ENCODE measurements at regions not wholly inside any gene's neighbourhood (a gene's known extent, or its start where the extent isn't known, plus 50 kb on each side); places are given as distances from the start of the nearest gene placed in this dataset.

- Histone ChIP-seq H3K9me3 (ENCODE audit: severe bottlenecking) (no peaks in the 10 kb centered on the region), H3K36me3 (ENCODE audit: low read depth) (no peaks in the 10 kb centered on the region), H3K27me3 (ENCODE audit: insufficient read depth, poor library complexity, severe bottlenecking) (no peaks in the 10 kb centered on the region), H3K27ac (ENCODE audit: poor library complexity, severe bottlenecking) (no peak overlapping the region), H3K4me1 (ENCODE audit: insufficient read depth, poor library complexity, severe bottlenecking) (no peaks in the 10 kb centered on the region), H3K4me3 (ENCODE audit: severe bottlenecking) (no peak overlapping the region)
- ATAC-seq (ENCODE audit: low read depth) (no peak; the same call in 2 of the 3 replicates), DNase-seq (ENCODE audit: low spot score) (no peak)
- TF ChIP-seq CTCF (IDR thresholded peaks at IDR 0.05; ENCODE audit: poor library complexity, severe bottlenecking): no peak
Observed at GRCh38 chrX:97876697-97877407, 993.1 kb downstream of the RPA4 start.

GRCh38 chrX:97882306-97882705 is 998.6 kb downstream of the RPA4 start:
- DNase-seq (ENCODE audit: low spot score) (no peak), ATAC-seq (ENCODE audit: low read depth) (peak; percentile 65)
- no peaks in the 10 kb centered on the region for H3K27me3 ChIP-seq (ENCODE audit: insufficient read depth, poor library complexity, severe bottlenecking)
- H3K36me3 ChIP-seq (ENCODE audit: low read depth): no peaks in the 10 kb centered on the region
- H3K27ac ChIP-seq (ENCODE audit: poor library complexity, severe bottlenecking): peak overlapping the region; percentile 66
- TF ChIP-seq CTCF (IDR thresholded peaks at IDR 0.05; ENCODE audit: poor library complexity, severe bottlenecking): no peak
- no peak overlapping the region for H3K4me3 ChIP-seq (ENCODE audit: severe bottlenecking)
- no peaks in the 10 kb centered on the region for H3K9me3 ChIP-seq (ENCODE audit: severe bottlenecking)
- H3K4me1 ChIP-seq (ENCODE audit: insufficient read depth, poor library complexity, severe bottlenecking): peaks cover 9% of the 10 kb centered on the region

- H3K4me1 ChIP-seq (ENCODE audit: insufficient read depth, poor library complexity, severe bottlenecking): peaks cover 7% of the 10 kb centered on the region
- no peak overlapping the region for H3K4me3 ChIP-seq (ENCODE audit: severe bottlenecking)
- no peak for TF ChIP-seq CTCF (IDR thresholded peaks at IDR 0.05; ENCODE audit: poor library complexity, severe bottlenecking)
- H3K9me3 ChIP-seq (ENCODE audit: severe bottlenecking): no peaks in the 10 kb centered on the region
- ATAC-seq (ENCODE audit: low read depth): peak; percentile 48; the same call in 2 of the 3 replicates
- peak overlapping the region; percentile 46 for H3K27ac ChIP-seq (ENCODE audit: poor library complexity, severe bottlenecking)
- H3K27me3 ChIP-seq (ENCODE audit: insufficient read depth, poor library complexity, severe bottlenecking): no peaks in the 10 kb centered on the region
- DNase-seq (ENCODE audit: low spot score): no peak
- H3K36me3 ChIP-seq (ENCODE audit: low read depth): no peaks in the 10 kb centered on the region
Observed at GRCh38 chrX:97895751-97896150, 1012.0 kb downstream of the RPA4 start.

GRCh38 chrX:97897998-97898397 is 1014.3 kb downstream of the RPA4 start:
- H3K9me3 ChIP-seq (ENCODE audit: severe bottlenecking): no peaks in the 10 kb centered on the region
- H3K4me1 ChIP-seq (ENCODE audit: insufficient read depth, poor library complexity, severe bottlenecking): peaks cover 7% of the 10 kb centered on the region
- DNase-seq (ENCODE audit: low spot score): no peak
- no peak for TF ChIP-seq CTCF (IDR thresholded peaks at IDR 0.05; ENCODE audit: poor library complexity, severe bottlenecking)
- H3K27ac ChIP-seq (ENCODE audit: poor library complexity, severe bottlenecking): no peak overlapping the region
- no peak overlapping the region for H3K4me3 ChIP-seq (ENCODE audit: severe bottlenecking)
- H3K27me3 ChIP-seq (ENCODE audit: insufficient read depth, poor library complexity, severe bottlenecking): no peaks in the 10 kb centered on the region
- no peak for ATAC-seq (ENCODE audit: low read depth)
- no peaks in the 10 kb centered on the region for H3K36me3 ChIP-seq (ENCODE audit: low read depth)

- no peak for TF ChIP-seq CTCF (IDR thresholded peaks at IDR 0.05; ENCODE audit: poor library complexity, severe bottlenecking)
- Histone ChIP-seq H3K27ac (ENCODE audit: poor library complexity, severe bottlenecking) (no peak overlapping the region), H3K27me3 (ENCODE audit: insufficient read depth, poor library complexity, severe bottlenecking) (no peaks in the 10 kb centered on the region), H3K36me3 (ENCODE audit: low read depth) (no peaks in the 10 kb centered on the region), H3K4me1 (ENCODE audit: insufficient read depth, poor library complexity, severe bottlenecking) (peaks cover 7% of the 10 kb centered on the region), H3K9me3 (ENCODE audit: severe bottlenecking) (no peaks in the 10 kb centered on the region), H3K4me3 (ENCODE audit: severe bottlenecking) (no peak overlapping the region)
- ATAC-seq (ENCODE audit: low read depth) (peak; percentile 69; the same call in 2 of the 3 replicates), DNase-seq (ENCODE audit: low spot score) (no peak)
Observed at GRCh38 chrX:97898798-97899197, 1015.1 kb downstream of the RPA4 start.
